Activated CD8-positive, alpha-beta memory T cell treated with anti-CD3 and anti-CD28 coated beads, Interleukin-2, amount 50 U/mL, for 24 hours (primary cell): ENCODE measurements at regions not wholly inside any gene's neighbourhood (a gene's known extent, or its start where the extent isn't known, plus 50 kb on each side); places are given as distances from the start of the nearest gene placed in this dataset.
"Not testable (repeated sequence)": the region's sequence is repeated elsewhere in the genome, so short reads cannot be mapped to it uniquely, and the experiment has no call there.

Source experiments
- DNase-seq: peaks from one replicate; pipeline ENCODE4 v3.0.0-alpha.2; 2020; ENCODE audit errors: extremely low read depth

- DNase-seq: no peak
These were observed 623.2 kb downstream of the GATA3 start for GRCh38 chr10:8677642-8678041.

GRCh38 chr10:8684916-8685315 lies 630.4 kb downstream of the GATA3 start:
- not testable (repeated sequence) for DNase-seq

GRCh38 chr10:8688881-8689280 lies 634.4 kb downstream of the GATA3 start:
- no peak for DNase-seq

GRCh38 chr10:8691498-8692017 lies 637.1 kb downstream of the GATA3 start:
- no peak for DNase-seq

- DNase-seq: not testable (repeated sequence)
These were observed 639.1 kb downstream of the GATA3 start for GRCh38 chr10:8693635-8694034.

- DNase-seq: no peak
These were observed 642.3 kb downstream of the GATA3 start for GRCh38 chr10:8696746-8697145.

GRCh38 chr10:8700689-8701088 lies 646.2 kb downstream of the GATA3 start:
- DNase-seq: no peak

GRCh38 chr10:8702181-8702580 lies 647.7 kb downstream of the GATA3 start:
- DNase-seq: no peak

GRCh38 chr10:8705415-8705814 lies 650.9 kb downstream of the GATA3 start:
- DNase-seq: no peak

GRCh38 chr10:8712656-8713055 lies 658.2 kb downstream of the GATA3 start:
- no peak for DNase-seq

GRCh38 chr10:8719971-8720370 lies 665.5 kb downstream of the GATA3 start:
- DNase-seq: no peak

- no peak for DNase-seq
These were observed 667.2 kb downstream of the GATA3 start for GRCh38 chr10:8721650-8722049.

GRCh38 chr10:8722835-8723234 lies 668.3 kb downstream of the GATA3 start:
- no peak for DNase-seq

- no peak for DNase-seq
These were observed 670.9 kb downstream of the GATA3 start for GRCh38 chr10:8725343-8725742.

- no peak for DNase-seq
These were observed 671.7 kb downstream of the GATA3 start for GRCh38 chr10:8726084-8726778.

- DNase-seq: no peak
These were observed 672.2 kb downstream of the GATA3 start for GRCh38 chr10:8726779-8727084.

GRCh38 chr10:8731121-8732095 lies 676.9 kb downstream of the GATA3 start:
- DNase-seq: no peak

GRCh38 chr10:8738987-8739386 lies 684.5 kb downstream of the GATA3 start:
- DNase-seq: no peak

- DNase-seq: no peak
These were observed 697.8 kb downstream of the GATA3 start for GRCh38 chr10:8752146-8752843.

GRCh38 chr10:8758029-8758428 lies 703.5 kb downstream of the GATA3 start:
- DNase-seq: no peak

GRCh38 chr10:8766899-8767298 lies 712.4 kb downstream of the GATA3 start:
- DNase-seq: no peak

GRCh38 chr10:8767591-8767990 lies 713.1 kb downstream of the GATA3 start:
- DNase-seq: no peak
